ENCODE measurements at regions not wholly inside any gene's neighbourhood (a gene's known extent, or its start where the extent isn't known, plus 50 kb on each side); places are given as distances from the start of the nearest gene placed in this dataset.

- H3K27me3 ChIP-seq (ENCODE audit: control insufficient read depth in 2 of 2, insufficient read depth in 2 of 2, low read length in 2 of 2) = no peaks in the 10 kb centered on the region
- H3K9me3 ChIP-seq (replicated peaks; ENCODE audit: control insufficient read depth, insufficient read depth, low read length) = no peaks in the 10 kb centered on the region
- no peaks in the 10 kb centered on the region for H3K79me2 ChIP-seq (ENCODE audit: control insufficient read depth, insufficient read depth, low read length)
- no peak overlapping the region for H3K4me2 ChIP-seq (ENCODE audit: insufficient read depth, low read length)
- dilution Hi-C loops (cut with MboI; ENCODE audit: extremely low pct_ligation_motif_present, low sequenced_read_pairs) = no loop called here
- no peaks in the 10 kb centered on the region for H3K36me3 ChIP-seq (ENCODE audit: control insufficient read depth in 2 of 2, extremely low read depth in 1 of 2, insufficient read depth in 2 of 2, low read length in 2 of 2)
- intact Hi-C loops (cut with micrococcal nuclease) = no loop called here
- H3K27ac ChIP-seq (ENCODE audit: insufficient read depth, low read depth, low read length) = no peak overlapping the region
- FAIRE-seq (no peak), DNase-seq (ENCODE audit: low read depth, low spot score) (no peak)
- CTCF ChIA-PET = no interaction called here
- no peaks in the 10 kb centered on the region for H3K9me1 ChIP-seq (replicated peaks; ENCODE audit: control insufficient read depth, extremely low read depth, insufficient read depth, low read length)
- no peaks in the 10 kb centered on the region for H3K4me1 ChIP-seq (ENCODE audit: control insufficient read depth, extremely low read depth, insufficient read depth, low read length)
- H4K20me1 ChIP-seq (replicated peaks; ENCODE audit: control insufficient read depth, extremely low read depth, insufficient read depth, low read length) = no peaks in the 10 kb centered on the region
- TF ChIP-seq GATA2 (IDR thresholded peaks at IDR 0.05; ENCODE audit: insufficient read depth, insufficient read length, low read depth, low read length) (no peak), JUN (IDR thresholded peaks at IDR 0.05; ENCODE audit: borderline replicate concordance, insufficient read depth, insufficient read length, low read depth) (no peak), FOS (IDR thresholded peaks at IDR 0.05; ENCODE audit: borderline replicate concordance, insufficient read depth, low read length) (no peak), POLR2A (IDR thresholded peaks at IDR 0.05; ENCODE audit: low read depth, low read length) (no peak), MYC (IDR thresholded peaks at IDR 0.05; ENCODE audit: low read depth, low read length) (no peak), POLR2AphosphoS5 (IDR thresholded peaks at IDR 0.05; ENCODE audit: insufficient read depth, low read depth, low read length) (no peak), MAX (IDR thresholded peaks at IDR 0.05; ENCODE audit: insufficient read depth, insufficient read length) (no peak), EZH2 (IDR thresholded peaks at IDR 0.05; ENCODE audit: borderline replicate concordance, low read depth, low read length, severe bottlenecking) (no peak)
- TF ChIP-seq, protein P1, sequence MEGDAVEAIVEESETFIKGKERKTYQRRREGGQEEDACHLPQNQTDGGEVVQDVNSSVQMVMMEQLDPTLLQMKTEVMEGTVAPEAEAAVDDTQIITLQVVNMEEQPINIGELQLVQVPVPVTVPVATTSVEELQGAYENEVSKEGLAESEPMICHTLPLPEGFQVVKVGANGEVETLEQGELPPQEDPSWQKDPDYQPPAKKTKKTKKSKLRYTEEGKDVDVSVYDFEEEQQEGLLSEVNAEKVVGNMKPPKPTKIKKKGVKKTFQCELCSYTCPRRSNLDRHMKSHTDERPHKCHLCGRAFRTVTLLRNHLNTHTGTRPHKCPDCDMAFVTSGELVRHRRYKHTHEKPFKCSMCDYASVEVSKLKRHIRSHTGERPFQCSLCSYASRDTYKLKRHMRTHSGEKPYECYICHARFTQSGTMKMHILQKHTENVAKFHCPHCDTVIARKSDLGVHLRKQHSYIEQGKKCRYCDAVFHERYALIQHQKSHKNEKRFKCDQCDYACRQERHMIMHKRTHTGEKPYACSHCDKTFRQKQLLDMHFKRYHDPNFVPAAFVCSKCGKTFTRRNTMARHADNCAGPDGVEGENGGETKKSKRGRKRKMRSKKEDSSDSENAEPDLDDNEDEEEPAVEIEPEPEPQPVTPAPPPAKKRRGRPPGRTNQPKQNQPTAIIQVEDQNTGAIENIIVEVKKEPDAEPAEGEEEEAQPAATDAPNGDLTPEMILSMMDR (IDR thresholded peaks at IDR 0.05; ENCODE audit: extremely low read depth in 1 of 2, insufficient read depth in 1 of 2, low read depth in 1 of 2, low read length in 2 of 2) = no peak
- H3K4me3 ChIP-seq (replicated peaks in 1 of 3; ENCODE audit: insufficient read depth in 1 of 3, low read depth in 1 of 3, low read length in 3 of 3) = no peak overlapping the region
- no peak overlapping the region for H3K9ac ChIP-seq (replicated peaks; ENCODE audit: extremely low read depth, insufficient read depth, low read length)
- BruUV-seq (replicated peaks) = no TSS peak
- H2AFZ ChIP-seq (ENCODE audit: low read depth, low read length) = no peak overlapping the region
- POLR2A ChIA-PET = no interaction called here
These were observed 165.2 kb upstream of the PTER start for GRCh38 chr10:16271571-16271970.

Measured in endothelial cell of umbilical vein (primary cell).